ENCODE measurements at regions not wholly inside any gene's neighbourhood (a gene's known extent, or its start where the extent isn't known, plus 50 kb on each side); places are given as distances from the start of the nearest gene placed in this dataset.

GRCh38 chr12:42933461-42934081 is 344.0 kb upstream of the PRICKLE1 start:
- Histone ChIP-seq H3K27me3 (ENCODE audit: insufficient read depth, low read length) (no peaks in the 10 kb centered on the region), H3K4me3 (ENCODE audit: low read length in 2 of 2) (no peak overlapping the region), H3K27ac (ENCODE audit: low read depth, low read length) (no peak overlapping the region), H3K36me3 (ENCODE audit: insufficient read depth, low read length) (no peaks in the 10 kb centered on the region), H3K4me1 (ENCODE audit: insufficient read depth, low read length) (no peaks in the 10 kb centered on the region), H3K9me3 (ENCODE audit: control insufficient read depth in 1 of 2, low read length in 2 of 2) (no peaks in the 10 kb centered on the region)
- no peak for DNase-seq
- intact Hi-C loops (cut with micrococcal nuclease), result no loop called here
- H3K9me3 Mint-ChIP-seq, result peaks cover 0 to 8% (median 2%) of the 10 kb centered on the region in 8 donors
- no peak overlapping the region for H3K4me3 Mint-ChIP-seq
- H3K27me3 Mint-ChIP-seq, result no peaks in the 10 kb centered on the region
- POLR2A ChIA-PET (ENCODE audit: partially characterized antibody), result no interaction called here
- H3K36me3 Mint-ChIP-seq, result no peaks in the 10 kb centered on the region
- H3K27ac Mint-ChIP-seq, result no peak overlapping the region
- H3K4me1 Mint-ChIP-seq, result no peaks in the 10 kb centered on the region
- CTCF ChIA-PET (ENCODE audit: partially characterized antibody), result interaction anchor here (1.0 kb wide), 1 partner anchor 9 kb away, joined by 3 read pairs; no protein-coding TSS in a partner anchor

- Mint-ChIP-seq H3K4me3 (no peak overlapping the region), H3K27me3 (no peaks in the 10 kb centered on the region), H3K36me3 (no peaks in the 10 kb centered on the region), H3K27ac (no peak overlapping the region), H3K4me1 (no peaks in the 10 kb centered on the region), H3K9me3 (peaks cover 0 to 8% (median 2%) of the 10 kb centered on the region in 8 donors)
- H3K4me1 ChIP-seq (ENCODE audit: insufficient read depth, low read length), result no peaks in the 10 kb centered on the region
- H3K36me3 ChIP-seq (ENCODE audit: insufficient read depth, low read length), result no peaks in the 10 kb centered on the region
- no peaks in the 10 kb centered on the region for H3K9me3 ChIP-seq (ENCODE audit: control insufficient read depth in 1 of 2, low read length in 2 of 2)
- ChIA-PET CTCF (ENCODE audit: partially characterized antibody) (interaction anchor here (1.0 kb wide), 1 partner anchor 10 kb away, joined by 3 read pairs; no protein-coding TSS in a partner anchor), POLR2A (ENCODE audit: partially characterized antibody) (no interaction called here)
- no peak overlapping the region for H3K4me3 ChIP-seq (ENCODE audit: low read length in 2 of 2)
- H3K27me3 ChIP-seq (ENCODE audit: insufficient read depth, low read length), result no peaks in the 10 kb centered on the region
- DNase-seq, result no peak
- intact Hi-C loops (cut with micrococcal nuclease), result no loop called here
- H3K27ac ChIP-seq (ENCODE audit: low read depth, low read length), result no peak overlapping the region
Observed at GRCh38 chr12:42932936-42933335, 343.4 kb upstream of the PRICKLE1 start.

- no peak overlapping the region for H3K27ac Mint-ChIP-seq
- no peaks in the 10 kb centered on the region for H3K4me1 Mint-ChIP-seq
- H3K9me3 ChIP-seq (ENCODE audit: control insufficient read depth in 1 of 2, low read length in 2 of 2), result no peaks in the 10 kb centered on the region
- peaks cover 0 to 5% (median 0%) of the 10 kb centered on the region in 8 donors for H3K9me3 Mint-ChIP-seq
- DNase-seq, result no peak
- H3K36me3 ChIP-seq (ENCODE audit: insufficient read depth, low read length), result no peaks in the 10 kb centered on the region
- H3K27me3 Mint-ChIP-seq, result peaks cover 0 to 2% of the 10 kb centered on the region in 2 donors
- no peaks in the 10 kb centered on the region for H3K36me3 Mint-ChIP-seq
- H3K4me1 ChIP-seq (ENCODE audit: insufficient read depth, low read length), result no peaks in the 10 kb centered on the region
- H3K27ac ChIP-seq (ENCODE audit: low read depth, low read length), result no peak overlapping the region
- CTCF ChIA-PET (ENCODE audit: partially characterized antibody), result no interaction called here
- no peak overlapping the region for H3K4me3 ChIP-seq (ENCODE audit: low read length in 2 of 2)
- intact Hi-C loops (cut with micrococcal nuclease), result no loop called here
- no peaks in the 10 kb centered on the region for H3K27me3 ChIP-seq (ENCODE audit: insufficient read depth, low read length)
- POLR2A ChIA-PET (ENCODE audit: partially characterized antibody), result no interaction called here
- H3K4me3 Mint-ChIP-seq, result no peak overlapping the region
Observed at GRCh38 chr12:42926232-42926631, 336.7 kb upstream of the PRICKLE1 start.

DNA sequence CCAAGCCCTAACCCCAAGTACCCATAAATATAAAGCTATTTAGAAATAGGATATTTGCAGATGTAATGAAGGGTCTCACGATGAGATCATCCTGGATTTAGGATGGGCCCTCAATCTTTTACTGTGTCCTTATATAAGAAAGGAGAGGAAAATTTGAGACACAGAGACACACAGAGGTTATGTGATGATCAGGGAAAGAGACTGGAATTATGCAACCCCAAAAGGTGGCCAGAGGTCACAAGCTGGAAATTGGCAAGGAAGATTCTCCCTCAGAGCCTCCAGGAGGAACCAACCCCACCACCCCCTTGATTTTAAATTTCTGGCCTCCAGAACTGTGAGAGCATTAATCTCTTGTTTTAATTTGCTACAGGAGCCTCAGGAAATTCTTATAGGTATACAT is 334.9 kb upstream of the PRICKLE1 start:
- no peaks in the 10 kb centered on the region for H3K4me1 Mint-ChIP-seq
- H3K27me3 Mint-ChIP-seq, result peaks cover 0 to 2% of the 10 kb centered on the region in 2 donors
- no peak for DNase-seq
- H3K36me3 Mint-ChIP-seq, result no peaks in the 10 kb centered on the region
- intact Hi-C loops (cut with micrococcal nuclease), result no loop called here
- H3K27ac Mint-ChIP-seq, result no peak overlapping the region
- H3K4me1 ChIP-seq (ENCODE audit: insufficient read depth, low read length), result no peaks in the 10 kb centered on the region
- H3K36me3 ChIP-seq (ENCODE audit: insufficient read depth, low read length), result no peaks in the 10 kb centered on the region
- no peak overlapping the region for H3K27ac ChIP-seq (ENCODE audit: low read depth, low read length)
- H3K9me3 ChIP-seq (ENCODE audit: control insufficient read depth in 1 of 2, low read length in 2 of 2), result no peaks in the 10 kb centered on the region
- H3K4me3 ChIP-seq (ENCODE audit: low read length in 2 of 2), result no peak overlapping the region
- peaks cover 0 to 5% (median 0%) of the 10 kb centered on the region in 8 donors for H3K9me3 Mint-ChIP-seq
- H3K27me3 ChIP-seq (ENCODE audit: insufficient read depth, low read length), result no peaks in the 10 kb centered on the region
- ChIA-PET POLR2A (ENCODE audit: partially characterized antibody) (no interaction called here), CTCF (ENCODE audit: partially characterized antibody) (no interaction called here)
- no peak overlapping the region for H3K4me3 Mint-ChIP-seq

GRCh38 chr12:42923583-42923982 is 334.0 kb upstream of the PRICKLE1 start:
- no peak overlapping the region for H3K4me3 Mint-ChIP-seq
- ChIA-PET POLR2A (ENCODE audit: partially characterized antibody) (no interaction called here), CTCF (ENCODE audit: partially characterized antibody) (no interaction called here)
- no peaks in the 10 kb centered on the region for H3K9me3 ChIP-seq (ENCODE audit: control insufficient read depth in 1 of 2, low read length in 2 of 2)
- H3K36me3 Mint-ChIP-seq, result no peaks in the 10 kb centered on the region
- peaks cover 0 to 2% of the 10 kb centered on the region in 2 donors for H3K27me3 Mint-ChIP-seq
- no peaks in the 10 kb centered on the region for H3K4me1 ChIP-seq (ENCODE audit: insufficient read depth, low read length)
- peaks cover 0 to 5% (median 0%) of the 10 kb centered on the region in 8 donors for H3K9me3 Mint-ChIP-seq
- DNase-seq, result no peak
- no peaks in the 10 kb centered on the region for H3K4me1 Mint-ChIP-seq
- H3K4me3 ChIP-seq (ENCODE audit: low read length in 2 of 2), result no peak overlapping the region
- no peaks in the 10 kb centered on the region for H3K27me3 ChIP-seq (ENCODE audit: insufficient read depth, low read length)
- no peak overlapping the region for H3K27ac Mint-ChIP-seq
- intact Hi-C loops (cut with micrococcal nuclease), result no loop called here
- H3K36me3 ChIP-seq (ENCODE audit: insufficient read depth, low read length), result no peaks in the 10 kb centered on the region
- H3K27ac ChIP-seq (ENCODE audit: low read depth, low read length), result no peak overlapping the region

- Histone ChIP-seq H3K4me3 (ENCODE audit: low read length in 2 of 2) (no peak overlapping the region), H3K9me3 (ENCODE audit: control insufficient read depth in 1 of 2, low read length in 2 of 2) (no peaks in the 10 kb centered on the region), H3K4me1 (ENCODE audit: insufficient read depth, low read length) (no peaks in the 10 kb centered on the region), H3K27me3 (ENCODE audit: insufficient read depth, low read length) (no peaks in the 10 kb centered on the region), H3K36me3 (ENCODE audit: insufficient read depth, low read length) (no peaks in the 10 kb centered on the region), H3K27ac (ENCODE audit: low read depth, low read length) (no peak overlapping the region)
- ChIA-PET CTCF (ENCODE audit: partially characterized antibody) (no interaction called here), POLR2A (ENCODE audit: partially characterized antibody) (no interaction called here)
- DNase-seq, result no peak
- Mint-ChIP-seq H3K9me3 (peaks cover 0 to 5% (median 0%) of the 10 kb centered on the region in 8 donors), H3K27me3 (peaks cover 0 to 2% of the 10 kb centered on the region in 2 donors), H3K4me1 (no peaks in the 10 kb centered on the region), H3K27ac (no peak overlapping the region), H3K4me3 (no peak overlapping the region), H3K36me3 (no peaks in the 10 kb centered on the region)
- intact Hi-C loops (cut with micrococcal nuclease), result no loop called here
Observed at GRCh38 chr12:42923156-42923555, 333.6 kb upstream of the PRICKLE1 start.

DNA sequence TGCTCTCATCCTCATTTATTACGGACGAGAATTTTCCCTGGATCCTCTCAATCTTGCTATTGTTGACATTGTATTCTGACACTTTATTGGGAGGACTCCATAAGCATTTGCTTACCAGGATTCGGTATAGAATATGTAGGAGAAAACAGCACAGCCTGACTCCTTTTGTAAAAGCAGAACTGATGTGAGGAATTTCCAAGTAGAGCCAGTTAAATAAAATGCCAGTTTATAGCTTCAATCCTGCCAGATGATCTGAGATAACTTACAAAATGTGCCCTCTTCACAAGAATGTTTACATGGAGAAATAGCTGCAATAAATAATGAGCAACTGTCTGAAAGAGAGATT is 332.9 kb upstream of the PRICKLE1 start:
- POLR2A ChIA-PET (ENCODE audit: partially characterized antibody), result no interaction called here
- Mint-ChIP-seq H3K27me3 (peaks cover 0 to 2% of the 10 kb centered on the region in 2 donors), H3K4me3 (no peak overlapping the region), H3K27ac (no peak overlapping the region), H3K9me3 (peaks cover 0 to 5% (median 0%) of the 10 kb centered on the region in 8 donors), H3K36me3 (no peaks in the 10 kb centered on the region), H3K4me1 (no peaks in the 10 kb centered on the region)
- Histone ChIP-seq H3K4me3 (ENCODE audit: low read length in 2 of 2) (no peak overlapping the region), H3K36me3 (ENCODE audit: insufficient read depth, low read length) (no peaks in the 10 kb centered on the region), H3K9me3 (ENCODE audit: control insufficient read depth in 1 of 2, low read length in 2 of 2) (no peaks in the 10 kb centered on the region), H3K27ac (ENCODE audit: low read depth, low read length) (no peak overlapping the region), H3K4me1 (ENCODE audit: insufficient read depth, low read length) (no peaks in the 10 kb centered on the region), H3K27me3 (ENCODE audit: insufficient read depth, low read length) (no peaks in the 10 kb centered on the region)
- CTCF ChIA-PET (ENCODE audit: partially characterized antibody), result no interaction called here
- intact Hi-C loops (cut with micrococcal nuclease), result no loop called here
- no peak for DNase-seq

Data from CD4-positive, alpha-beta memory T cell (primary cell).